Heart right ventricle (tissue), 16 donors: ENCODE measurements at regions not wholly inside any gene's neighbourhood (a gene's known extent, or its start where the extent isn't known, plus 50 kb on each side); places are given as distances from the start of the nearest gene placed in this dataset.

ENCODE experiments used
- ATAC-seq, 8 donors: fragments of 200-7000 bp; cut with Tn5 transposase; one replicate each; pipeline ENCODE4 v1.9.1; 2020; ENCODE audit warnings: mild to moderate bottlenecking in 8 of 8, moderate library complexity in 8 of 8, moderate number of reproducible peaks in 1 of 8
- DNase-seq, 2 donors: peaks; one replicate each; pipeline ENCODE4 v3.0.0-alpha.2; 2020
- H3K27ac ChIP-seq, 10 donors: fragments of 200-600 bp; sonication (generic) in 2 of 10; one replicate each; pipeline versions ENCODE4 v1.5.0 to v1.8.0; 2020 to 2022; ENCODE audit warnings: mild to moderate bottlenecking in 3 of 10
- H3K27me3 ChIP-seq, 7 donors: fragments of 200-600 bp; one replicate each; pipeline ENCODE4 v1.8.0; 2021 to 2022; ENCODE audit warnings: mild to moderate bottlenecking in 2 of 7
- H3K36me3 ChIP-seq, 9 donors: fragments of 200-600 bp; sonication (generic) in 1 of 9; one replicate each; pipeline versions ENCODE4 v1.5.0 to v1.8.0; 2020 to 2022; ENCODE audit warnings: mild to moderate bottlenecking in 2 of 9
- H3K4me1 ChIP-seq, 9 donors: fragments of 200-600 bp; sonication (generic) in 1 of 9; one replicate each; pipeline versions ENCODE4 v1.5.0 to v1.8.0; 2020 to 2022; ENCODE audit warnings: mild to moderate bottlenecking in 4 of 9
- H3K4me3 ChIP-seq, 10 donors: fragments of 200-600 bp; sonication (generic) in 2 of 10; one replicate each; pipeline versions ENCODE4 v1.5.0 to v1.8.0; 2020 to 2022; ENCODE audit warnings: mild to moderate bottlenecking in 7 of 10, moderate library complexity in 2 of 10
- H3K9me3 ChIP-seq, 11 donors: fragments of 200-600 bp in 10 of 11; sonication (generic) in 2 of 11; one replicate each; pipeline versions ENCODE4 v1.5.0 to v1.8.0; 2013 to 2022; ENCODE audit warnings: mild to moderate bottlenecking in 2 of 11, control low read depth in 1 of 11, moderate library complexity in 1 of 11
- WGBS, 2 donors: extraction: QIAGEN DNeasy Blood & Tissue Kit; methylation state at CpG; one replicate each; pipeline ENCODE4 v1.1.7; 2013; ENCODE audit warnings: inconsistent platforms in 1 of 2; 5-methylcytosine and 5-hydroxymethylcytosine counted together
- intact Hi-C, 10 donors: fragments of 100-400 bp; cut with DNase I; formaldehyde crosslinking; loops; one replicate each; pipeline versions ENCODE4 v1.11.1 to v1.14.2; 2022
- TF ChIP-seq, protein P1 (sequence below), 9 donors: fragments of 200-600 bp; sonication (generic) in 2 of 9; IDR thresholded peaks; one replicate each; pipeline versions ENCODE4 v1.5.0 to v1.8.0; 2021 to 2022; ENCODE audit warnings: antibody characterized with exemption in 9 of 9, mild to moderate bottlenecking in 5 of 9, moderate library complexity in 1 of 9
- donor health status: Arrhythmogenic right ventricular cardiomyopathy.
- donor health status: ischemic (EF 13 %, LVEDD 7.1; RV severe dilation, severe dysfunction).
- donor health status: healthy with polysubstance abuse.
- donor health status: DM: no; HTN: yes; CAD: no.
- donor health status: DM: no; HTN: no; CAD: no.
- donor health status: ischemic (EF 25% LVEDD 6.9; RV normal size, moderate dysfunction).
- donor health status: ischemic (EF 25% LVEDD 5.7; RV mildly dilated, moderate dysfunction).
- donor health status: healthy.
- donor health status: DM: yes; HTN: yes; CAD: no.
- donor health status: Ischemic cardiomyopathy.
- donor health status: ischemic (EF 35%, LVEDD 5.7; RV mildly dilated, moderate dysfunction).
- donor health status: nonischemic (EF 11% LVEDD 7.7; RV severe dilation, severe dysfunction).
- donor health status: DM: yes; HTN: yes; CAD: no.
- donor health status: PGD.
- donor health status: ischemic (EF 29% LVEDD 5.4; RV normal size, mild dysfunction).
- donor health status: nonischemic (EF 23%, LVEDD 6.1; RV moderate dilation, normal function).

DNA sequence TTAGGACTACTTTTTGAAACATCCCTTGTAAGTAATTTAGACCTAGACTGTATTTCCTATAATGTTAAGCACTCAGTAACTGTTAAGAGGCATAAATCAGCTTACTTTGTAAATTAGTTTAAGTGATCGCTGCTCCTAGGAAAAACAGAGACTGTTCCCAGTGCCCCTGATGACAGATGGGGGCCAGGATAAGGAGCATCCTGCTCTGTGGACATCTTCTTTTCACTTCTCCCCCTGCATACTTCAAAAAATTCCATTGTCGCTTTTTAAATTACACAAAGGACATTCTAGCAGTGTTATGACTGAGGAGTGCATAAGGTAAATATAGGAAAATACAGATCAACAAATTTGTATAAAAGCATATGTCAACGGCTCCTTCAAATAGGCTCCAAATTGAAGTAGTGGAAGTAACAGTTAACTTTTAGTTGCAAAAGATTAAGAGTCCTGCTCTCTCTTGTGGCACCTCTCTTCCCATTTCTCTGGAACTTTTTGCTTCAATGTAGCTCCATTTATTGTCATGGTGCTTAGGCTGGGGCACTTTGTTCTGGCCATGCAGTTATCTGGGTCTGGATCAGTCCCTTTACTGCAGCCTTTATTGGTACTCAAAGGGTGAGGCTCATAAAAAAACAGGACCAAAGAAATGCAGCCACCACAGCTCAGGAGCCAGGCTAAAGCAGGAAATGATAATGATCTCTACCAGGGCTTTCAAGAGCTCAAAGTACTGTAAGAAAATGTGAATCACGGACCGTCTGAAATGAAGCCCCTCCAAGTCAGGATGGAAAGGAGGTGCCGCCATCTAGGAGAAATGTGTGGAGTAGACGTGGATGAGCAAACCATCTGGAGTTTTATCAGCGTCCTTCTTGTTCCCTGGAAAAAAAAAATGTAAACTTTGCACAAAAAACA lies 162.1 kb upstream of the ZNF516 start:
- TF ChIP-seq, protein P1, sequence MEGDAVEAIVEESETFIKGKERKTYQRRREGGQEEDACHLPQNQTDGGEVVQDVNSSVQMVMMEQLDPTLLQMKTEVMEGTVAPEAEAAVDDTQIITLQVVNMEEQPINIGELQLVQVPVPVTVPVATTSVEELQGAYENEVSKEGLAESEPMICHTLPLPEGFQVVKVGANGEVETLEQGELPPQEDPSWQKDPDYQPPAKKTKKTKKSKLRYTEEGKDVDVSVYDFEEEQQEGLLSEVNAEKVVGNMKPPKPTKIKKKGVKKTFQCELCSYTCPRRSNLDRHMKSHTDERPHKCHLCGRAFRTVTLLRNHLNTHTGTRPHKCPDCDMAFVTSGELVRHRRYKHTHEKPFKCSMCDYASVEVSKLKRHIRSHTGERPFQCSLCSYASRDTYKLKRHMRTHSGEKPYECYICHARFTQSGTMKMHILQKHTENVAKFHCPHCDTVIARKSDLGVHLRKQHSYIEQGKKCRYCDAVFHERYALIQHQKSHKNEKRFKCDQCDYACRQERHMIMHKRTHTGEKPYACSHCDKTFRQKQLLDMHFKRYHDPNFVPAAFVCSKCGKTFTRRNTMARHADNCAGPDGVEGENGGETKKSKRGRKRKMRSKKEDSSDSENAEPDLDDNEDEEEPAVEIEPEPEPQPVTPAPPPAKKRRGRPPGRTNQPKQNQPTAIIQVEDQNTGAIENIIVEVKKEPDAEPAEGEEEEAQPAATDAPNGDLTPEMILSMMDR (IDR thresholded peaks at IDR 0.05), result no peak
- Histone ChIP-seq H3K9me3 (no peaks in the 10 kb centered on the region), H3K4me3 (no peak overlapping the region), H3K36me3 (no peaks in the 10 kb centered on the region), H3K4me1 (no peaks in the 10 kb centered on the region), H3K27ac (no peak overlapping the region), H3K27me3 (peaks cover 0 to 65% (median 50%) of the 10 kb centered on the region in 7 donors)
- WGBS, 2 donors, result 35 to 36% methylated on average over 8 of the region's 8 CpGs
- DNase-seq (no peak), ATAC-seq (peak in 1 of 8 donors; percentile 19)
- intact Hi-C loops, result no loop called here

DNA sequence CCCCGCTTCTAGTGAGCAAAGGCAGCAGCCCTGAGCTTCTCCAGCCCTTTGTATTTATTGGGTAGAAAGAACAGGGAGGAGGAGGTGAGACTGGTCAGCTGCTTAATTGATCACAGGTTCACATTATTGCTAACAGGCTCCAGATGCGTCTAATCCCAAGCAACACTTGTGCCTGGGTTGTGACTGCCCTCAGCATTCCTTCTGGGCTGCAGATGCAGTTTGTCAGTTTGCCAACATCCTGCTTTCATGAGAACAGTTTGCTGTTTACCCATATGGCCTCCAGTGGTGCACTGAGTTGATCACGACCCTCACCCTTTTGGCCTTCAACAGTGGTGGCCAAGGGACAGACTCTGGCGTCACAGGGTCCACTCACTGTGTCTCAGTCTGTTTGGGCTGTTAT lies 159.5 kb upstream of the ZNF516 start:
- Histone ChIP-seq H3K27me3 (peaks cover 0 to 75% (median 55%) of the 10 kb centered on the region in 7 donors), H3K36me3 (no peaks in the 10 kb centered on the region), H3K4me3 (no peak overlapping the region), H3K27ac (no peak overlapping the region), H3K9me3 (no peaks in the 10 kb centered on the region), H3K4me1 (no peaks in the 10 kb centered on the region)
- TF ChIP-seq, protein P1 (IDR thresholded peaks at IDR 0.05), result no peak
- intact Hi-C loops, result no loop called here
- ATAC-seq (no peak), DNase-seq (no peak)
- 61 to 68% methylated on average over 4 of the region's 4 CpGs for WGBS, 2 donors

- WGBS, 2 donors, result 71 to 80% methylated on average over 11 of the region's 11 CpGs
Measured at GRCh38 chr18:76647322-76647721, 152.3 kb upstream of the ZNF516 start.

GRCh38 chr18:76644580-76644979 lies 149.5 kb upstream of the ZNF516 start:
- peaks cover 0 to 12% (median 0%) of the 10 kb centered on the region in 7 donors for H3K27me3 ChIP-seq
- no peak for DNase-seq
- no peaks in the 10 kb centered on the region for H3K9me3 ChIP-seq
- no peak overlapping the region for H3K27ac ChIP-seq
- intact Hi-C loops, result no loop called here
- H3K4me1 ChIP-seq, result no peaks in the 10 kb centered on the region
- no peak overlapping the region for H3K4me3 ChIP-seq
- ATAC-seq, result no peak
- WGBS, 2 donors, result 88 to 93% methylated on average over 10 to 13 of the region's 13 CpGs
- TF ChIP-seq, protein P1 (IDR thresholded peaks at IDR 0.05), result no peak
- H3K36me3 ChIP-seq, result no peaks in the 10 kb centered on the region

More at GRCh38 chr18:76647322-76647721, 152.3 kb upstream of the ZNF516 start:
- no peaks in the 10 kb centered on the region for H3K36me3 ChIP-seq
- ATAC-seq (no peak), DNase-seq (no peak)
- TF ChIP-seq, protein P1 (IDR thresholded peaks at IDR 0.05), result no peak
- peaks cover 0 to 18% (median 5%) of the 10 kb centered on the region in 7 donors for H3K27me3 ChIP-seq
- H3K27ac ChIP-seq, result no peak overlapping the region
- intact Hi-C loops, result no loop called here
- H3K4me1 ChIP-seq, result no peaks in the 10 kb centered on the region
- no peak overlapping the region for H3K4me3 ChIP-seq
- no peaks in the 10 kb centered on the region for H3K9me3 ChIP-seq
